LNCaP clone FGC (cell line): ENCODE measurements at regions not wholly inside any gene's neighbourhood (a gene's known extent, or its start where the extent isn't known, plus 50 kb on each side); places are given as distances from the start of the nearest gene placed in this dataset.

Experiments
- DNase-seq: peaks from one replicate; pipeline ENCODE4 v3.0.0-alpha.2; 2011; ENCODE audit warnings: low read depth
- H3K4me3 ChIP-seq: 2 replicates; pipeline ENCODE4 v1.5.1; 2011; ENCODE audit warnings: mild to moderate bottlenecking, low read depth, low read length, control low read depth
- TF ChIP-seq, protein P1 (sequence below): IDR thresholded peaks from 2 replicates; pipeline ENCODE4 v1.5.1; 2012; ENCODE audit warnings: mild to moderate bottlenecking; ENCODE audit not compliant: control insufficient read depth, insufficient read depth; ENCODE audit errors: extremely low read depth

DNA sequence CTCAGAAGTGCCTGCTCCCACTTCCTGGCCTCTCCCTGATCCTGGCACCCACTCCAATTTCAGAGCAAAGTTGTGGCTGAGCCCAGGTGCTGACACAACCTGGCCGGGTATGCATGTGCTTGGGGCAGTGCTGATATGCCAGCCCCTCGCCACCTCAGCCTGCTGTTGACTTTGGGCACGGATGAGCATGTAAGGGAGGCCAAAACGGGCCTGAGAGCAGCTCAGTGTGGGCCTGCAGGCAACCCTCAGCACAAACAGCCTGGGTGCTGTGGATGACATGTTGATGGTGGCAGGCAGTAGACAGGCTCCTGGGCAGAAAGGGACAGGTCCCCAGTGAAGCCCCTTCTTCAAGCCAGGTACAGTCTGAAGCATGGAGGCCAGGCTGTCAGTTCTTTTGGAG is 553.6 kb upstream of the FSIP2 start:
- no peak for DNase-seq
- TF ChIP-seq, protein P1, sequence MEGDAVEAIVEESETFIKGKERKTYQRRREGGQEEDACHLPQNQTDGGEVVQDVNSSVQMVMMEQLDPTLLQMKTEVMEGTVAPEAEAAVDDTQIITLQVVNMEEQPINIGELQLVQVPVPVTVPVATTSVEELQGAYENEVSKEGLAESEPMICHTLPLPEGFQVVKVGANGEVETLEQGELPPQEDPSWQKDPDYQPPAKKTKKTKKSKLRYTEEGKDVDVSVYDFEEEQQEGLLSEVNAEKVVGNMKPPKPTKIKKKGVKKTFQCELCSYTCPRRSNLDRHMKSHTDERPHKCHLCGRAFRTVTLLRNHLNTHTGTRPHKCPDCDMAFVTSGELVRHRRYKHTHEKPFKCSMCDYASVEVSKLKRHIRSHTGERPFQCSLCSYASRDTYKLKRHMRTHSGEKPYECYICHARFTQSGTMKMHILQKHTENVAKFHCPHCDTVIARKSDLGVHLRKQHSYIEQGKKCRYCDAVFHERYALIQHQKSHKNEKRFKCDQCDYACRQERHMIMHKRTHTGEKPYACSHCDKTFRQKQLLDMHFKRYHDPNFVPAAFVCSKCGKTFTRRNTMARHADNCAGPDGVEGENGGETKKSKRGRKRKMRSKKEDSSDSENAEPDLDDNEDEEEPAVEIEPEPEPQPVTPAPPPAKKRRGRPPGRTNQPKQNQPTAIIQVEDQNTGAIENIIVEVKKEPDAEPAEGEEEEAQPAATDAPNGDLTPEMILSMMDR = no peak
- H3K4me3 ChIP-seq = no peak overlapping the region

DNA sequence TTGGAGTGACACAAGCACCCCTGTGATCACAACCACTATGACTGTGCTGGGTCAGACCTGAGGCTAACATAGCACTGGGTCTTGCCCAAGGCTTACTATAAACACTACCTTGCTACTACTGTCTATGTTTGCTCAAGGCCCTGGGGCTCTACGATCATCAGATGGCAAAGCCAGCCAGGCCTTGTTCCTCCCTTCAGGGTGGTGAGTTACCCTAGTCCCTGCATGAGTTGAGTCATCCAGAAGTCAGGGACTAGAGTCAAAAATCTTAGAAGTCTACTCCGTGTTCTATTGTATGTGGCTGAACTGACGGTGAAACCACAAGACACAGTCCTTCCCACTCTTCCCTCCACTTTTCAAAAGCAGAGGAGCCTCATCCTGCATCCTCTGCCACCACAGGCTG is 551.2 kb upstream of the FSIP2 start:
- no peak for DNase-seq
- H3K4me3 ChIP-seq = no peak overlapping the region
- TF ChIP-seq, protein P1 = no peak

DNA sequence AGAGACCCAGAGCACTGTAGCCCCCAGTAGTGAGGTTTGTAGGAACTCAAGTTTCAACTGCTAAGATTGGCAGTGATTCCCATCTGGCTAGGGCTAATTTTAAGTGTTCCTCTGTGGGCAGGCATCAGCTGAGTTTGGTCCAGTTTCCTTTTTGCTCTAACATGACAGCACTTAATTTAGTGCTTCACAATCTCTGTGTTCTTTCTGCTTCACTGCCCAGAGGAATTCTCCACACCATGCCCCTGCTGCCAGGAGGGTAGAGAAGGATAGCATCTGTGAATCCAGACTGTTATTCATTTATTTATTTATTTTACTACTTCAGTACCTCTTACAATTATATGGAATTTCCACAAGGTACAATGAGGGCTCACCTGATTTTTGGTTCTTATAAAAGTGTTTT is 549.9 kb upstream of the FSIP2 start:
- no peak overlapping the region for H3K4me3 ChIP-seq
- DNase-seq = no peak
- TF ChIP-seq, protein P1 = no peak

DNA sequence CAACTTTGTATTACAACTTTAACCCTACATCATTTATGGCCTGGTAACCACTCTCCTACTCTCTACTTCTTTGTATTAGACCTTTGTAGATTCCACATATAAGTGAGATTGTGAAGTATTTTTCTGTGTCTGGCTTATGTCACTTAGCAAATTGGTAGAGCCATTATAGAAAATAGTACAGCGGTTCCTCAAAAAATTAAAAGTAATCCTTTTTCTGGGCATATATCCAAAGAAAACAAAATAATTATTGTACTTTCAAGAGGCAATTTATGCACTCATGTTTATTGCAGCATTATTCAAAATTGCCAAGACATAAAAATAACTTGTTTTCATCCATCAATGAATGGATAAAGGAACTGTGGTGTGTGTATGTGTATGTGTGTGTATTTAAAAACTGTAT is 537.5 kb upstream of the FSIP2 start:
- TF ChIP-seq, protein P1 = no peak
- H3K4me3 ChIP-seq = no peak overlapping the region
- DNase-seq = peak; percentile 1

DNA sequence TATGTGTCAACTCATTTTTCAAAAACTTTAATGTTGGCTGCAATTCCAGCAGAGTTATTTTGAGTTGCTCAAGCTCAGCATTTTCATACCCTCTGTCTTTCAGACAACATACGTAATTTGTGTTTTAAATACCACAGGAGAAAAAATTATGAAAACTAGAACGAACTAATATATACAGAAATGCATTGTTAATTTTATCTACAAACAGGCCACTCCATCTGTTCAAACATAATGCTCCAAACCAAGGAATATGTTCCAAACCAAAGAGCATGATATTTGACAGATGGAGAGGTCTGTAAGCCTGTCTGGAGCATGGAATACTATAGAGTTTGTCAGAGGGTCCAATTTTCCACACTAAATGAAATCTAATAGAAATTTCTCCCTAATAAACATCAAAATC is 536.2 kb upstream of the FSIP2 start:
- TF ChIP-seq, protein P1 = no peak
- no peak for DNase-seq
- no peak overlapping the region for H3K4me3 ChIP-seq

DNA sequence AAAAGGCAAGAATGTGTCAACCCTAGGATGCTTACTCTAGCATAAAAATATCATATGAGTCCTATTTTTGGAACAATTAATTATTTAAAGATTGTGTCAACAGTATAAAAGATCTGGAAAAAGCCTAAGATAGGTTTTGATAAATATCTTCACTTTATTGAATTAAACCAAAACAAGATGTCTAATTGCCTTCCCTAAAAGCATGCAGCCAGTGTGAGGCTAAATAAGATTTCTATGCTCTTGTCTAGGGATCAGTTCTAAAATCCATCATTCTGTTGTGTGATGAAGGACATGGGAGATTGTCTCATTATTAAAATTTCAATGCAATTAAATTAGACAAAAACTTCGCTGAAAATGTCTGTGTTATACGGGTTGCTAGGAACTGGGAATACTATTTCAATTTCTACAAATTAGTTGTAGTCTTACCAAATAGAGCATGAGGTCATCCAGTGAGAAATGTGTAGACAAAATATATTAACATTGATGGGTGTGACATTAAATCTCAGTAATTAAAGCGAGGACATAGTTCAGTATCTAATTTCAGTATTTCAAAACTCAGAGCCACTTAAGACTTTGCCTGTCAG is 535.6 kb upstream of the FSIP2 start:
- TF ChIP-seq, protein P1 = no peak
- H3K4me3 ChIP-seq = no peak overlapping the region
- no peak for DNase-seq

DNA sequence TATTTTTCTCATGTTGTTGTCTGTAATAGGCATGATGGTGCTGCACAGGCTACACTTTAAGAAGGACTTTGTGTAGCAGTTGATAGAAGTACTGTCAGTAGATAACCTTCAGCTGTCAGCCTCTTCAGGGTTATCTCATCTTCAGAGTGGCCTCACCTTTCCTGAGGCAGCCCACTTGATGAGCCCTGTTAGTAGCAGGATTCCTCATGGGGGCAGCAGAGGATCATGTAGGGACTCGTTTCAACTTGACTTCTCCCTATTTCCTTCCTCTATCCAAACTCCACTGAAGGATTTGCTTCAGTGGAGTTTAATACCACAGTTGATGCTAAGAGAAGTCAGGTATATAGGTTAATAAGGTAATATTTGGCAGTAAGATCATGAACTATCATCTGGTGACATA is 530.3 kb upstream of the FSIP2 start:
- TF ChIP-seq, protein P1 = peak; percentile 69
- peak; percentile 26 for DNase-seq
- no peak overlapping the region for H3K4me3 ChIP-seq
